Nephron progenitor cell (in vitro differentiated cells): ENCODE measurements at regions not wholly inside any gene's neighbourhood (a gene's known extent, or its start where the extent isn't known, plus 50 kb on each side); places are given as distances from the start of the nearest gene placed in this dataset.
A peak's percentile ranks its signal among the peaks of the same experiment; 100 is the strongest.
"Not testable (repeated sequence)": the region's sequence is repeated elsewhere in the genome, so short reads cannot be mapped to it uniquely, and the experiment has no call there.

Experiments
- DNase-seq: peaks from one replicate; pipeline ENCODE4 v3.0.0; 2021
- H3K27ac Mint-ChIP-seq: 2 replicates; pipeline ENCODE4 v1.8.0; 2021; ENCODE audit warnings: mild to moderate bottlenecking, moderate library complexity, mixed read lengths
- H3K27me3 Mint-ChIP-seq: 2 replicates; pipeline ENCODE4 v1.8.0; 2021; ENCODE audit warnings: mild to moderate bottlenecking, low read depth, mixed read lengths; ENCODE audit not compliant: poor library complexity
- H3K36me3 Mint-ChIP-seq: 2 replicates; pipeline ENCODE4 v1.8.0; 2021; ENCODE audit warnings: low read depth, mixed read lengths
- H3K4me1 Mint-ChIP-seq: 2 replicates; pipeline ENCODE4 v1.8.0; 2021; ENCODE audit warnings: mixed read lengths
- H3K4me3 Mint-ChIP-seq: 2 replicates; pipeline ENCODE4 v1.8.0; 2021; ENCODE audit warnings: mild to moderate bottlenecking, moderate library complexity, mixed read lengths
- H3K9me3 Mint-ChIP-seq: 2 replicates; pipeline ENCODE4 v1.8.0; 2021; ENCODE audit warnings: mild to moderate bottlenecking, moderate library complexity, mixed read lengths
- TF ChIP-seq, protein P1 (sequence below): fragments of 200-600 bp; sonication (generic); IDR thresholded peaks from 2 replicates; pipeline ENCODE4 v1.5.0; 2021; ENCODE audit warnings: antibody characterized with exemption

DNA sequence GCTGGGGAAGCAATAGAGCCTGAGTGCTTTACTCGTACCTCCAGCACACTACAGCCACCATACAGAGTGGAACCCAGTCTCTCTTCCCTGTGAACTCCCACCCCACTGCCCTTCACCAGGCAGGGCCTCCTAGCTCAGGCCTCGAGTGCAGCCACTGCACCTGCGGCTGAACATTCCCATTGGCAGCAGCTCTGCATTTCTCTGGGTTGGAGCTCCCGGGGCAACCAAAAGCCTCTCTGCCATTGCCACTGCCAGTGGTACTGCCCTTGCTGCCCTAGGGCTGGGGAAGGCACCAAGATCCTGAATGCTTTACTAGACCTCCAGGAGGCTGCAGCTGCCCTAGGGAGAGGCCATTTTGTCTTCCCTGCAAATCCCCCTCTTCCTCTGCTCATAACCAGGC is 266.8 kb downstream of the TDRD3 start:
- H3K36me3 Mint-ChIP-seq = no peaks in the 10 kb centered on the region
- no peaks in the 10 kb centered on the region for H3K27me3 Mint-ChIP-seq
- no peaks in the 10 kb centered on the region for H3K4me1 Mint-ChIP-seq
- H3K27ac Mint-ChIP-seq = no peak overlapping the region
- TF ChIP-seq, protein P1, sequence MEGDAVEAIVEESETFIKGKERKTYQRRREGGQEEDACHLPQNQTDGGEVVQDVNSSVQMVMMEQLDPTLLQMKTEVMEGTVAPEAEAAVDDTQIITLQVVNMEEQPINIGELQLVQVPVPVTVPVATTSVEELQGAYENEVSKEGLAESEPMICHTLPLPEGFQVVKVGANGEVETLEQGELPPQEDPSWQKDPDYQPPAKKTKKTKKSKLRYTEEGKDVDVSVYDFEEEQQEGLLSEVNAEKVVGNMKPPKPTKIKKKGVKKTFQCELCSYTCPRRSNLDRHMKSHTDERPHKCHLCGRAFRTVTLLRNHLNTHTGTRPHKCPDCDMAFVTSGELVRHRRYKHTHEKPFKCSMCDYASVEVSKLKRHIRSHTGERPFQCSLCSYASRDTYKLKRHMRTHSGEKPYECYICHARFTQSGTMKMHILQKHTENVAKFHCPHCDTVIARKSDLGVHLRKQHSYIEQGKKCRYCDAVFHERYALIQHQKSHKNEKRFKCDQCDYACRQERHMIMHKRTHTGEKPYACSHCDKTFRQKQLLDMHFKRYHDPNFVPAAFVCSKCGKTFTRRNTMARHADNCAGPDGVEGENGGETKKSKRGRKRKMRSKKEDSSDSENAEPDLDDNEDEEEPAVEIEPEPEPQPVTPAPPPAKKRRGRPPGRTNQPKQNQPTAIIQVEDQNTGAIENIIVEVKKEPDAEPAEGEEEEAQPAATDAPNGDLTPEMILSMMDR = no peak
- no peak for DNase-seq
- H3K9me3 Mint-ChIP-seq = peaks cover 12% of the 10 kb centered on the region
- H3K4me3 Mint-ChIP-seq = no peak overlapping the region

DNA sequence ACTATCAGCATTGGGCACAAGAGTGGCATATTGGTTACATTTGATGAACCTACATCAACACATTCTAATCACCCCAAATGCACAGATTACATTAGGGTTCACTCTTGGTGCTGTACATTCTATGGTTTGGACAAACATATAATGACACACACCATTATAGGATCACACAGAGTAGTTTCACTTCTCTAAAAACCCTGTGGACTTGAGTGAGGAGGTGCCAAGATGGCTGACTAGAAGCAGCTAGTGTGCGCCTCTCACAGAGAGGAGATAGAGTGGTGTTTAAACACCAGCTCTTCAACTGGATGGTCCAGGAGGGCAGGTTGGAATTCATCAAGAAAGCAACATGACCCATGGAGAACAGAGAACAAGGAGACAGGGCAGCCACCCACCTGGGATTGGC is 265.6 kb downstream of the TDRD3 start:
- H3K36me3 Mint-ChIP-seq = no peaks in the 10 kb centered on the region
- TF ChIP-seq, protein P1 = no peak
- no peaks in the 10 kb centered on the region for H3K4me1 Mint-ChIP-seq
- DNase-seq = no peak
- H3K27me3 Mint-ChIP-seq = no peaks in the 10 kb centered on the region
- peak overlapping the region; percentile 73 for H3K27ac Mint-ChIP-seq
- H3K4me3 Mint-ChIP-seq = no peak overlapping the region
- H3K9me3 Mint-ChIP-seq = peaks cover 18% of the 10 kb centered on the region

DNA sequence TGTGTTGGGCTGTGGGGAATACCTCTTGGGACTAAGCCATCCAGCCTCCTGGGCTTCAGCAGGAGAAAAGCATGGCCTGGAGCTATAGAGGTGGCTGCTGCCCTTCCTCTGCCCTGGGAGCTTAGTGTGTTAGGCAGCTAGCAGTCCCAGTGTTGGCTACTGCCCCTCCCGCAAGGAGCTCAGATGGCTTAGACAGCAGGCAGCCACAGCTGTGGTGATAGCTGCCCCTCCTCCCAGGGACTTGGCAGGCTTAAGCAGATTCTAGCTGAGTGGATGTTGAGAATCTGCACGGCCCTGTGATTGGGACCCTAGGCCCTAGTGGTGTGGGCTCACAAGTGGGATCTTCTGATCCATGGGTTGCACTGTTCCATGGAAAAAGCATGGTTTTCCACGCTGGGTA is 264.5 kb downstream of the TDRD3 start:
- no peaks in the 10 kb centered on the region for H3K36me3 Mint-ChIP-seq
- TF ChIP-seq, protein P1 = no peak
- peaks cover 18% of the 10 kb centered on the region for H3K9me3 Mint-ChIP-seq
- DNase-seq = no peak
- H3K4me3 Mint-ChIP-seq = no peak overlapping the region
- no peaks in the 10 kb centered on the region for H3K4me1 Mint-ChIP-seq
- no peak overlapping the region for H3K27ac Mint-ChIP-seq
- H3K27me3 Mint-ChIP-seq = no peaks in the 10 kb centered on the region

DNA sequence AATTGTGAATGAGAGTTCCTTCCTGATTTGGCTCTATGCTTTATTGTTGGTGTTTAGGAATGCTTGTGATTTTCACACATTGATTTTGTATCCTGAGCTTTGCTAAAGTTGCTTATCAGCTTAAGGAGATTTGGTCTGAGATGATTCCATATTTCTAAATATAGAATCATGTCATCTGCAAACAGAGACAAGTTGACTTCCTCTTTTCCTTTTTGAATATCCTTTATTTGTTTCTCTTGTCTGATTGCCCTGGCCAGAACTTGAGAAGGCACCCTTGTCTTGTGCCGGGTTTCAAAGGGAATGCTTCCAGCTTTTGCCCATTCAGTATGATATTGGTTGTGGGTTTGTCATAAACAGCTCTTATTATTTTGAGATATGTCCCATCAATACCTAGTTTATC is 260.6 kb downstream of the TDRD3 start:
- not testable (repeated sequence) for H3K27me3 Mint-ChIP-seq, H3K36me3 Mint-ChIP-seq, DNase-seq, H3K4me1 Mint-ChIP-seq, H3K27ac Mint-ChIP-seq, H3K4me3 Mint-ChIP-seq
- H3K9me3 Mint-ChIP-seq = peaks cover 18% of the 10 kb centered on the region

DNA sequence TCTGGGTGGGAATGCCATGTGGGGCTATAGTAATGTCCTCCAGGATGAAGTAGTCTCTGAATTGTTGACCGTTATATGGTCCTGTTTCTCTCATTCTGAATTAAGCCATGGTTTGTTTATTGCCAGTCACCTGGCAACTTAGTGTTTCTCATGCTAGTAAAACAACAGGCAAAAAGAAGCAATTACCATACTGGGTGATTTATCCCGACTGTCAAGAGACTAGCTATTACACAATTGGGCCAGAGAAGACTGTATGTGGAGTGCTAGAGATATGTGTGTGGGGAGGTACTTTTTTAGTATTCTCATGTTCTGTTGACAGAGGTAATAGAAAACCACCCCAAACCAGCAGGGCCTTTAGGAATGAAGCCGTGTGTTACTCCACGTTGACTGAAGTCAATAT is 258.2 kb downstream of the TDRD3 start:
- H3K9me3 Mint-ChIP-seq = peaks cover 15% of the 10 kb centered on the region

DNA sequence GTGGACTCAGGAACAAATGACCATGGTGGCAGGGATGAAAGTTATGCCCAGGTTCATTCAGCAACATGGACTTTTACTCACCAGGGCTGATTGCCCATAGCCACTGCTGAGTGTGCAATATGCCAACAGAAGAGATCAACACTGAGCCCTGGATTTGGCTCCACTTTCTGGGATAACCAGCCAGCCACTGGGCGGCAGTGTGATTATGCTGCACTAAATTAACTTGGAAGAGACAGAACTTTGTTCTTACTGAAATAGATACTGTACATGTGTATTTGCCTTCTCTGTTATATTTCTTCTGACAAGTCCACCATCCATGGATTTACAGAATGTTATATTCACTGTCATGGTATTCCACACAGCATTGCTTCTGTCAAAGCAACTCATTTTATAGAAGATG is 257.4 kb downstream of the TDRD3 start:
- Mint-ChIP-seq H3K27ac (no peak overlapping the region), H3K27me3 (peaks cover 3% of the 10 kb centered on the region), H3K36me3 (no peaks in the 10 kb centered on the region), H3K4me3 (no peak overlapping the region), H3K9me3 (peaks cover 9% of the 10 kb centered on the region), H3K4me1 (peaks cover 5% of the 10 kb centered on the region)
- peak; percentile 12 for DNase-seq
- TF ChIP-seq, protein P1 = peak; percentile 27

More for the DNA sequence above, 258.2 kb downstream of the TDRD3 start:
- TF ChIP-seq, protein P1 = no peak
- DNase-seq = no peak
- Mint-ChIP-seq H3K27ac (peak overlapping the region; percentile 52), H3K4me3 (no peak overlapping the region), H3K27me3 (peaks cover 3% of the 10 kb centered on the region), H3K36me3 (no peaks in the 10 kb centered on the region), H3K4me1 (peaks cover 5% of the 10 kb centered on the region)
